OCI-LY7 (cell line): ENCODE measurements at regions not wholly inside any gene's neighbourhood (a gene's known extent, or its start where the extent isn't known, plus 50 kb on each side); places are given as distances from the start of the nearest gene placed in this dataset.

Source experiments
- BruUV-seq: library from RNA; stranded (reverse); fragments of 400-500 nt; replicated peaks from 2 replicates; lab custom pipeline; 2021; lab: Mats Ljungman, UMichigan
- CTCF ChIA-PET: fragments of 300-600 bp; sonication (Branson Sonifier 250); formaldehyde crosslinking; loops from one replicate; lab custom pipeline; 2022; ENCODE audit warnings: antibody characterized with exemption; ENCODE audit not compliant: unreplicated experiment; lab: Charles Lee
- POLR2A ChIA-PET: fragments of 300-600 bp; sonication (Branson Sonifier 250); formaldehyde crosslinking; loops from one replicate; lab custom pipeline; 2022; ENCODE audit warnings: antibody characterized with exemption; lab: Charles Lee
- DNase-seq: peaks from one replicate; pipeline ENCODE4 v3.0.0-alpha.2; 2015; ENCODE audit warnings: low spot score
- H2AFZ ChIP-seq: fragments of 200-600 bp; sonication (generic), shearing (Covaris generic); 2 replicates; pipeline ENCODE4 v1.6.1; 2014; ENCODE audit warnings: mild to moderate bottlenecking, antibody characterized with exemption, low read length, moderate library complexity
- H3K27ac ChIP-seq: fragments of 200-600 bp; sonication (generic); 2 replicates; pipeline ENCODE4 v1.5.1; 2014; ENCODE audit warnings: mixed run types, low read depth, mild to moderate bottlenecking, moderate library complexity, low read length, inconsistent platforms; ENCODE audit not compliant: poor library complexity, severe bottlenecking
- H3K36me3 ChIP-seq: fragments of 200-600 bp; sonication (generic); 2 replicates; pipeline ENCODE4 v1.6.1; 2014; ENCODE audit warnings: mild to moderate bottlenecking, antibody characterized with exemption, low read length, moderate library complexity, mixed read lengths; ENCODE audit not compliant: insufficient read depth
- H3K4me1 ChIP-seq: fragments of 200-600 bp; sonication (generic); 2 replicates; pipeline ENCODE4 v1.5.1; 2014; ENCODE audit warnings: mild to moderate bottlenecking, low read length; ENCODE audit not compliant: insufficient read depth, poor library complexity, severe bottlenecking
- H3K4me2 ChIP-seq: fragments of 200-600 bp; sonication (generic); 2 replicates; pipeline ENCODE4 v1.6.1; 2014; ENCODE audit warnings: mild to moderate bottlenecking, low read length
- H3K4me3 ChIP-seq: fragments of 200-600 bp; sonication (generic); 2 replicates; pipeline ENCODE4 v1.5.1; 2014; ENCODE audit warnings: mild to moderate bottlenecking, low read depth, low read length; ENCODE audit not compliant: poor library complexity, severe bottlenecking
- H3K79me2 ChIP-seq: fragments of 200-600 bp; sonication (generic); 2 replicates; pipeline ENCODE4 v1.6.1; 2016; ENCODE audit warnings: low read depth, mild to moderate bottlenecking, low read length, moderate library complexity, mixed read lengths; ENCODE audit not compliant: insufficient read depth
- H3K9me2 ChIP-seq: fragments of 200-600 bp; sonication (generic); 2 replicates; pipeline ENCODE4 v1.6.1; 2016; ENCODE audit warnings: mild to moderate bottlenecking, low read length, mixed read lengths; ENCODE audit not compliant: insufficient read depth
- H3K9me3 ChIP-seq: fragments of 200-600 bp; sonication (generic); 2 replicates; pipeline ENCODE4 v1.6.1; 2014; ENCODE audit warnings: mild to moderate bottlenecking, mixed run types, low read length, mixed read lengths
- H4K20me1 ChIP-seq: fragments of 200-600 bp; sonication (generic); 2 replicates; pipeline ENCODE4 v1.6.1; 2014; ENCODE audit warnings: mild to moderate bottlenecking, antibody characterized with exemption, low read length, moderate library complexity, mixed read lengths; ENCODE audit not compliant: insufficient read depth
- CTCF ChIP-seq: fragments of 200-600 bp; sonication (generic); conservative IDR thresholded peaks from 2 replicates; pipeline ENCODE4 v1.5.1; 2014; ENCODE audit warnings: mild to moderate bottlenecking, antibody characterized with exemption, low read length, moderate library complexity, mixed read lengths
- EZH2phosphoT487 ChIP-seq: fragments of 200-600 bp; sonication (generic); IDR thresholded peaks from 2 replicates; pipeline ENCODE4 v1.6.1; 2018; ENCODE audit warnings: low read depth, borderline replicate concordance, mild to moderate bottlenecking, mixed run types, antibody characterized with exemption, low read length, moderate library complexity, mixed read lengths
- intact Hi-C: fragments of 100-400 bp; cut with micrococcal nuclease; formaldehyde crosslinking; loops from one replicate; pipeline ENCODE4 v1.10.0; 2022; ENCODE audit not compliant: unreplicated experiment

- H3K9me2 ChIP-seq, result no peaks in the 10 kb centered on the region; the same call in 1 of the 2 replicates
- intact Hi-C loops, result no loop called here
- no TSS peak for BruUV-seq
Measured at GRCh38 chr12:105426766-105427165, 96.3 kb downstream of the C12orf75 start.

DNA sequence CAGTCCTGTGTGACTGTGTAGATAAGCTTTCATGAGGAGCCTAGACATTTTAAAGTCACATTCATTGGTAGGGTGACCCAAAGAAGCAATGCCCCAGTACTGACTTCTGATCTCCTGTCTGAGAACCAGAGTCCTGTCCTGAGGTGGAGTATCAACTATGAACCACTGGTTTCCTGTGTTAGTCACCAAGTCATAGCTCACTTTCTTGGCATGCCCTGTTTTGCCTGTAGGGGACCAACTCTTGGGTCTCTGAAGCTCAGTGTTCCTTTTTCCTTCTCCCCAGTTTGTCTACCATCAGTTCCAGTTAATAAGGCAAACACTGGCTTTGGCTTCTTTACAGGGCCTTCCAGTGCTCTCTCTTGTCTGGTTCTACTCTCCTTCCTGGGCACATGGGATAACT is 97.4 kb downstream of the C12orf75 start:
- H3K79me2 ChIP-seq, result no peaks in the 10 kb centered on the region

More at GRCh38 chr12:105426766-105427165, 96.3 kb downstream of the C12orf75 start:
- no peak for TF ChIP-seq CTCF
- TF ChIP-seq EZH2phosphoT487, result no peak
- Histone ChIP-seq H3K79me2 (no peaks in the 10 kb centered on the region), H3K4me3 (no peak overlapping the region), H4K20me1 (no peaks in the 10 kb centered on the region), H2AFZ (no peak overlapping the region), H3K4me1 (no peaks in the 10 kb centered on the region), H3K36me3 (no peaks in the 10 kb centered on the region), H3K9me3 (no peaks in the 10 kb centered on the region), H3K27ac (no peak overlapping the region), H3K4me2 (no peak overlapping the region)
- CTCF ChIA-PET, result no interaction called here
- no peak for DNase-seq
- POLR2A ChIA-PET, result no interaction called here

More for the DNA sequence above, 97.4 kb downstream of the C12orf75 start:
- Histone ChIP-seq H2AFZ (no peak overlapping the region), H3K27ac (no peak overlapping the region), H3K36me3 (no peaks in the 10 kb centered on the region), H3K9me3 (no peaks in the 10 kb centered on the region), H3K4me1 (no peaks in the 10 kb centered on the region), H4K20me1 (no peaks in the 10 kb centered on the region), H3K4me2 (no peak overlapping the region), H3K9me2 (no peaks in the 10 kb centered on the region; the same call in 1 of the 2 replicates), H3K4me3 (no peak overlapping the region)
- peak; percentile 28; the same call in 1 of the 2 replicates for TF ChIP-seq CTCF
- TF ChIP-seq EZH2phosphoT487, result no peak
- CTCF ChIA-PET, result no interaction called here
- no TSS peak for BruUV-seq
- DNase-seq, result no peak
- intact Hi-C loops, result no loop called here
- POLR2A ChIA-PET, result no interaction called here
